NCI-H2196 (cell line): ENCODE measurements at regions not wholly inside any gene's neighbourhood (a gene's known extent, or its start where the extent isn't known, plus 50 kb on each side); places are given as distances from the start of the nearest gene placed in this dataset.

Source experiments
- DNase-seq: peaks from one replicate; lab custom pipeline; 2025; ENCODE audit not compliant: unreplicated experiment; lab: John Stamatoyannopoulos, UW

DNA sequence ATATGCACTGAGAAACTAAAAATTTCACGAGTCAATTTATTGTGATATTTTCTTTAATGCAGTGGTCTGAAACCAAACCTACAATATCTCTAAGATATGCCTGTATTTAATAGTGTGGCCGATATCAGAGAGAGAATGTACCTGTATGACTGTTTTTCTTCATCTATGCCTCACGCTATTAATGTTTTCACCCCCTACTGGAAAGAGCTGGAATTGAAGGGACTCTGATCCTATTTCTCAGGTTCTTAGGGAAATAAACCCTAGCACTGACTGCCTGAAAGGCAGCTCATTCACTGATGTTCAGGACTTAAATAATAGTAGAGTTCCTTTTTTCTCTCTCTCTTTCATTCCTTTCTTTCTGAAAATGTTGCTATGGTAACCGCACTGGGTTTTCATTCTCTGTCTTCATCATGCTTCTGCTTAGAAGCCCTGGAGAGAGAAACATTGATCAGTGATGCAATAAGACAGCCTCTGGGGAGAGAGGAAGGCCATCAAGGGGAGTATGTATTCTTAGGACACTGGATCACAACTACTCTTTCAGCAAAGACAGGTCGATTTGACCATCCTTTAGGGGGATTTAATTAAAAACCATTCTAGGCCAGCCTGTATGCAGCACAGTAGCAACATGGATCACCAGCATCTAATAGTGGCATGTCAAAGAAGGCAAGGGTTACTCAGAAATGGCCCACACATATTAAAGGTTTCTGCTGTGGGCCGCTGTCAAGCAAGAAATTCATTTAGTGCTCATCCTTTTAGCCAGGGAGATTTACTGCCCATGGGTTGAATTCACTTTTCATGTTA lies 1135.7 kb downstream of the IGSF11 start:
- DNase-seq, result no peak

DNA sequence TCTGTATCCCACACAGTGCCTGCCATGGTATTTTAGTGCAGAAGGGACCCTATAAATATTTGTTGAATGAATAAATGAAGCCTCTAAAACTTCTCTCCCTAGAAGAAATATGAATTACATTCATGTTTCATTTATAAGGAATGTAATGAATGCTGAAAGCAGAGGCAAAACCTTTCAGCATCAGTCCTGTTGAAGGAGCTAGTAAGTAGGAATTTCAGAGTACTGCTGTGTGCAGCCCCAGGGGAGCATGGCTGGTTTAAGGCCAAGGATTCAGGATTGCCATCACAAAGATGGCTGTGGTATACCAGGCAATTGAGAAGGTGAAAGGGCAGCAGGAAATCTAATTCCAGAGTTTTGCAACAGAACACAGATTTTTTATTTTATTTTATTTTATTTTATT lies 1131.4 kb downstream of the IGSF11 start:
- DNase-seq, result no peak

DNA sequence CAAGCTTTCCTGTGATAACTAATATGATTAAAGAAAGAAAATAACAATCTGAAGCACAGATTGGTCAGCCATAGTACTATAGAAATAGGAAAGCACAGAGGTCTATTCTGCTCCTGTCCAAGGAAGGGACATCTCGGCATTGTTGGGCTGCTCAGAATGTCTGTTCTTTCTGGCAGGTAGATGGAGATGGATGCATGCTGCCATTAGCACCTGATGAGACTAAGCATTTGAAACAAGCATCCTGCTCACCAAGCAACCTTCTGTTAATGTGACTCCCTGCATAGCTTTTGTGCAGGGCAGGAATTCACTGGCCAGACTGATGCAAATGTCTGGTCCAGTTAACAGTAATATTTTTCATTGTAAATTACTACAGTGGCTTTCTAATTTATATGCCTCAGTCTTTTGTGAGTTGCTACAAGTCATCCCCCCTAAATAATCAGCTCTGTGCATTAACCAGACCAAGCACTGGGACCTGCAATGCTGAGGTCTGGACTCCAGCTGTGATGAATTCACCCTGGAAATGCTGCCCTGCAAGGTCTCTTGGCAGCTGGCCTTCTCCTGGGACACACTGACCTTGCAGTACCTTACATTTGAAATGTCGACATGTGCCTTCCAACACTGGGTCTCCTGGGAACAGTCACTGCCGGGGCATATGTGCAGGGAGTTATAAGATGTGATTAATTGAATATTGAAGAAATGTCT lies 1123.7 kb downstream of the IGSF11 start:
- no peak for DNase-seq

DNA sequence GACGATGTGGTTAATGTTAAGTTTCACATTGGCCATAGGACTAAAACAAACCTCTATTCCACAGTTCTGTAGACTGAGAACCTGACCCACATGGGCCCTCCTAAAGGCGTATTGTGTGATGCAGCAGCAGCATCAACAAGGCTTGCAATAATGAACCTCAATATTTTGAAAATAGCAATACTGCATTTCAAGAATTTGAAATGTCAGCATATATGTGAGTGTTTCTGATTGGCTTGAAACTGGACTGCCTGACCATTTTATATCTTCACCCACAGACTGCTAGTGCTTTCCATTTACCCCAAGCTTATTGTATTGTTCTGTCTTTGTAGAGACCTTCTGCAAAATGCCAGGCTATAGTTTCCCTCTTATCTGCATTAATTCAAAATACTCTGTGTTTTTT lies 1122.3 kb downstream of the IGSF11 start:
- DNase-seq, result no peak

DNA sequence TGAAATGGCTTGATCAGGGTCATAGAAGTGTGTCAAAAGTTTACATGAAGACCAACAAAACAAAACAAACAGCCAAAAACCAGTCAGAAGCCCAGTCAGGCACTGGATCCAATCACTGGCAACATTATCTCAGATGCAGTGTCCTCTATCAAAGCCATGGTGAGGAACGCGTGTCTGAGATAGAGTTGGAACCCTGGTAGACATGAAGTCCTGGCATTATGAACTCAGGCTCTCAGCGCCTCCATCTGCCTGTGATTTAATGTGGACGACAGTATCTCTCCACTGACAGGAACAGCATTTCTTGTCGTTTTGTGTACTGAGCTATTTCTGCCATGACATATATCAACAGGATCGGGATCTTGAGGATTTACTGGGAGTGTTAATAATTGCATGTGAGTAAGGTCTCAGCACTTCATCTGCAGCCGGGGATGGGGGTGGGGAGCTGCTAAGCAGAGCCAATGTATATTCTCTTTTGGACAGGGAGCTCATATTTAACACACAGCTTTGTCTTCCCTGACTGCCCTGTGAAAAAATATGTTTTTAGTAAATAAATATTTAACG lies 1120.0 kb downstream of the IGSF11 start:
- no peak for DNase-seq

DNA sequence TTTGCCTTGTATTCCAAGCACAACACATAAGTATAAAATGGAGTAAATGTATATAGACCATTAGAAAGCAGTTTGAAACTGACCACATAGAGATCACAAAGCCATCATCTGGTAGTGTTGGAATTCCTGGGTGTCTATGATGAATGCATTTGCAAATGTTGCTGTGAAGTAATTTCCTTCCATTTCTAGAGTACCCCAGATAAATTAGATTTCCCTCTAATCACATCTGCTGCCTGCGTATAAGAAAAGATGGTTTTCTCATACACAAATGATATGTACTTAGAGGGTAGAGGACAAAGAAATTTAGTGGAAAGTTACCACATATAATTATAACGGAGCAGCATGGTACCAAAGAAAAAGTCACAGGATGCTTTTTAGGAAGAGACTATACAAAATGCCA lies 1117.8 kb downstream of the IGSF11 start:
- DNase-seq, result no peak

DNA sequence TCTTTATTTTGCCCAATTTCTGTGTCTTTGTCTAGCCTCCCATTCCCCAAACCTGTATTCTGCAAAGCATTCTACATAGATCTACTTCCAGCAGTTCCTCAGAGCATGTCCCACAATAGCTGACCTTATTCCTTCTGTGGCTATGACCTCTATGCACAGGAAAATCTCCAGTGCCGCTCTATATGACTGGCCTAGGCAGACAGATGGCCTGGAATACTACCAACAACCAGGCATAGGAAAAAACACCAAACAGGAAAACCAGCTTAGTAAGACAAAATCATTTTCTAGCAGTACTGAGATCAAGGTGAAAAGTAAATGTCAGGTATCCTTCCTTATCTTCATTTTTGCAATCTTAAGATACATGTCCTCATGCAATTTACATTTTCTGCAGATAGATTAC lies 1115.0 kb downstream of the IGSF11 start:
- no peak for DNase-seq

DNA sequence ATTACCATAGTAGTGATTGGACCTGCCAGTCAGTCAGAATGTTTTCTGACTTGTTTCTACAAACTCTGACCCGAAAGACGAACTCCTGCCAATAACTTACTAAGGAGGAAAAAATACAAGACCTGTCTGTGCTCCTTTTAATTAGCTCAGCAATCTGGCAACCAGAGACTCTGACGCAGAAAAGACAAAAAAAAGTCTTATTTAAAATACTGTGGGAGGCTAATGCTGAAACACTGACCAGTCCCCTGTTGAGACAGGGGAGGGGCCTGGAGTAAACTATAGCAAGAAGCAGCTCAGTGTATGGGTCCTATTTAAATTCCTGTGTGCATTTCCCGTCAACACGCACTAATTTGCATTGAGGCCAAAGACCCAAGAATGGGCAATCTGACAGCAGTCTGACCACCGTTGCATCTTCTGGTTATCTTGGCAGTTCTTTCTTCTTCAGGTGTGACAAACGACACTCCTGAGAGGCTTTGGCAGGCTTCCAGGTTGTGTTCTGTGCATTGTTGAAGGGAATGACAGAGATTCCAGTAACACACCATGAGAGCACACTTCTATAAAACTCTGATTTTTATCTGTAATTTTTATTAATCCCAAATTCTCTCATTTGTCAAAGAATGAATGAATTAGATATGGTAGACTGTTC lies 1114.3 kb downstream of the IGSF11 start:
- DNase-seq, result peak; percentile 37

DNA sequence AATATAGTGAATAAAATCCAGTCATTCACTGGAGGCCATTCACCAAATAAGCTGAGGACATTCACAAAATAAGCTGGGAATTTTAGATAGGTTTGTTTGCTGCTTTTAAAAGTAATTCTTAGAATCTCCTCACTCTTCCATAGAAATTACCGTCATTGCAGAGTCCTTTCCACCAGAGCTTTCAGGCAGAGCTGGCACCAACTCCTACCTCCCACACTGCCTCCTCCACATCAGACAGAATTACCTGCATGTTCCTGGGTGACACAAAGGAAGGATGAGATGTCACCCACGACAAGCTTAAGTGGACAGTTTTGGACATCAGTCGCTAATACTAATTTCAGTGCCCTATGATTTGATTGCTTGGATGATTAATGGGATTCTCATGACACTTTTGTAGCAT lies 1113.2 kb downstream of the IGSF11 start:
- DNase-seq, result no peak

DNA sequence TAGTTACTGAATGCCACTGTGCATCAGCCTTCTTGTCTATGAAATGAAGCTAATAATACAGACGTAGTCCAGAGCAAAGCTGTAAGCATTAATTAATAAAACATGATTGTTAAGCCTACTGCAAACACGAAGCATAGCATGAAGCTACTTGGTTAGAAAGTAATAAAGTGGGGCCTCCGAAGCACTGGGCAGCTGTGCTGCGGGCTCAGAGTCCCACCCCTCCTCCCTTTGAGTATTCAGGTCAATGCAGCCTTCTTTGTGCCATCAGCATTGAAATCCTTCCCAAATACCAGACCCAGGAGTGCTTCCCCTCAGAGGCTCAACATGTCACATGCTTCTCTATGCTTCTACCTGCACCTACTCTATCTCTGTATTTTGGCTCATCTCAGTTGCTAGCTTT lies 1112.6 kb downstream of the IGSF11 start:
- DNase-seq, result no peak

DNA sequence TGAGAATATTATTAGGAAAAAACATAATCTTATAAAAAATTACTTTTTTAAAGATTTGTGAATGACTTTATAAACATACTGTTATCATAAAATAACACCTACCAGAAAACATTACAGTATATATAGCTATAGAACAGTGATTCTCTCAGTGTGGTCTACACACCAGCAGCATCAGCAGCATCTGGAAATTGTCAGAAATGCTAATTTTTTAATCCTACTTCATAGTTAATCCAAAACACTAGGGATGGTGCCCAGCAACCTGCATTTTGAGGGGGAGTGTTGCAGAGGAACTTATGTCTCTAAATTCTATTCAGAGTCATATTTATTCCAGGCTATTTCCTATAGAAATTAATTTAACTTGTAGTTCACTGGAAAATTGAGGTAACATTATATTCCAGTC lies 1107.8 kb downstream of the IGSF11 start:
- DNase-seq, result no peak

DNA sequence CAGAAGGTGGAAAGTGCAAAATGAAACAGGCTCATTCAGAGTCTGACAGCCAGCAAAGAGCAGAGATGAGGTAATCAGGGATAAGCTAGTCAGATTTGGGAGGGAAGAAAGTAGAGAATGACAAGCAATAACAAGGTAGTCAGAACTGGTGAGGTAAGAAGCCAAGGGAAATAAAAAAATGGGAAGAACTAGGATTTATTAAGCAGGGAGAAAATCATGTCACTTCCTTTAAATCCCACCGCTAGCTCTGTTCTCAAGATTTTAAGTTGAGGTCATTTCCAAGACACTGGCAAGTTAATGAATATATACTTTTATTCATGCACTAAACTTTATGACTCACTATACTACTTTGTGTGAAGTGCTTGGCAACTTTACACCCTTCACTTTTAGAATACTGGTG lies 1106.8 kb downstream of the IGSF11 start:
- no peak for DNase-seq

DNA sequence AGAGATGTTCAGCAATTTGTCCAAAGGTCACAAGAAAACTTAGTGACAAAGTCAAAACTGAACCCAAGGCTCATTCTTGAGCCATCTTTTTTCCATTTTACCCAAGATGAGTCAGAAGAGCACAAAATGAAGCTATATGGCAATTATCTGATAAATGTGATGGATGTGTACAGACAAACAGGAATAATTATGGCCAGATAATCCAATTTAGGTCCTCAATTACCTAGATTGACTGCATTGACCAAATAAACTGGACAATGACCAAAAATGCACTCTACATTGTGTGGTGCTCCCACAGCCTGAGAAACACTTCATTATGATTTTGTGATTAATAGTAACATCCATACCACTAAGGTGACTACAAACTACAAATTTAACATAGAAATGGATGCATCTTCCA lies 1105.8 kb downstream of the IGSF11 start:
- DNase-seq, result no peak

DNA sequence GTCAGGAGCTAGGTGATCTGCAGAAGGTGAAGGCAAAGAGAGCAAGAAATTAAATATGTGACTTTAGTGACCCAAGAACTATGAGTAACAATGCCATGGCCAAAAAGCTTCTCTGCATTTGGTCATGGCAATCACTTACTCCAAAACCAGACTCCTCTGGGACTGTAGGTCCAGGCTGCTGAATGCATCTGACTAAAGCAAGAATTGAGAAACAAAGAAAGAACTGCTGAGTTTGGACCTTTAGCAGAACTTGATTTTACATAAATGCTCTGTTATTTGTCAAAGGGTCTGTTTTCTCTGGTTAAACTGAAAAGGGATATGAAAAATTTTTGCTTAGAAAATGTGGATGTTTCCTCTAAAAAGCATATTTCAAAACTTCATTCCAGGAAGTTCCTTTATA lies 1102.2 kb downstream of the IGSF11 start:
- DNase-seq, result no peak

DNA sequence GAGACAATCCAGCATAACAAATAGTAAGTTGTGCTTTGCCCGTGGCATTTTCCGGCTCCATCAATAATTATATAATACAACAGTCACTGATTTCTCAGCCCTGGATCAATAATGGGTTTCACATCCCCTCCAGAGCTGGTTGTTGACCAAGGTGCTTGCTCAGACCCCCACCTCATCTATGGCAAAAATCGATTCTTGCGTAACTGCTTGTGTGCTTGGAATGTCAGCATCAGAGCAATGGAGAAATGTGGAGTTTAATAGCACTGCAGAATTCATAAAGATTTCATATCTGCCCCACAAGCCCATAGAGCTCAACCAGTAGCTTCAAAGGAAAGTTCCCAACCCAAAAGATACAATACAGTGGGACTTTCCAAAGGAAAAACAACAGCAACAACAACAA lies 1098.5 kb downstream of the IGSF11 start:
- no peak for DNase-seq

DNA sequence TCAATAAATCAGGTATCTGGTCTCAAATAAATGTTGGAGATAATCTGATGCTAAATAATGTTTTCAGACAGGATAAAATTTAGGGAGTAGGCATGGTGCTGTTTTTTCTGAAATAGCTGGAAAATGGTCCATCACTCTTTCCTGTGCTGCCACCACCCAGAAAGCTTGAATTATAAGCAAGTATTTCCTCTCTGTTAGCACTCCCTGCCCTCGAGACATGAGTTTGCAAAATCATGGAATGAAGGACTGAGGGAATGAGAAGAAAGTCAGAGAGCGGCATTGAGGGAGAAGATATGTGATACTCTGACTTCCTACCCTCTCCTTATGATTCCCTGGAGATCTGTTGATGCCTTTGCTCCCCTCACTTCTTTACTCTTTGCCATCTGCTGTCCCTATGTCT lies 1095.7 kb downstream of the IGSF11 start:
- no peak for DNase-seq

DNA sequence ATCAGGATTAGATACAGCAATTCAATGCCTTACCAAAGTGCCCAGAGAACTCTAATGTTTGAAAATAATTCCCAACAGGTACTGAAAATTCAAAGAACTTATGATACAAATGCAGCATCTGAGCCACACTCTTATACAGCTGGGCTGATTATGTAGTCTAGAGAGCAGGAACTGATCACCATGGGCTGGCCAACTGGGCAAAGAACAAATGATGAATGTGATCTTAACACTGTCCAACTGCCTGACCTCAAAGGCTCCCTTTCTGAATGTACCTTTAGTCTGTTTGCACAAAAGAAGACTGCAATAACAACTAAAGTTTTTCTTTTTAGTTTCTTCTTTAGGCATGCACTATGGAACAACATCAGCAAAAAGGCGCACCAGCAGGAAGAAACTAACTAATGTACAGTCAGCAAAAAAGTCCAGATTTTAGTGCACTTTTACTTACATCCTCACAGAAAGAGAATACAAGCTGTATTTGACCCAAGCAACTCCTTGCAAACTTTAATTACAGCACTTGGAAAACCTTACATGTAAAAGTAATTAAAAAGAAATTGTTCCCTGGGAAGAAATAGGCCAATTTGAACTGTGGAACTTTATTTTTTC lies 1095.1 kb downstream of the IGSF11 start:
- no peak for DNase-seq

DNA sequence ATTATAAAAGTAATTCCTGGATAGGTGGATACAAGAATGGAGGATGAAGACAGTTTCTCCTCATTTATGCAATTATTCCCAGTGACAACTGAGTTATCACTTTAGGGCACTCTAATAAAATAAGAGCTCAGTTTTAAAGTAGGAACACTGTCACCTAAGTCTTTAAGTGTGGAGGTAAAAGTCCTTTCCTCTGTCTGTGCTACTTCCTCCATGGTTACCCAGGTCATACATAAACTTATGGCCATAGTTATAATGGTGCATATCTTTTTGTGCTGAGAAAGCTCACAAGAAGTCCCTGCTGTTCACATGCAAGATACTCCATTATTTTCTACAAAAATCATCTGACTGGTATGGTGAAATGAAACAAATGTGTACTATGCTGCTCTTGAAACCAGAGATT lies 1093.6 kb downstream of the IGSF11 start:
- DNase-seq, result no peak

DNA sequence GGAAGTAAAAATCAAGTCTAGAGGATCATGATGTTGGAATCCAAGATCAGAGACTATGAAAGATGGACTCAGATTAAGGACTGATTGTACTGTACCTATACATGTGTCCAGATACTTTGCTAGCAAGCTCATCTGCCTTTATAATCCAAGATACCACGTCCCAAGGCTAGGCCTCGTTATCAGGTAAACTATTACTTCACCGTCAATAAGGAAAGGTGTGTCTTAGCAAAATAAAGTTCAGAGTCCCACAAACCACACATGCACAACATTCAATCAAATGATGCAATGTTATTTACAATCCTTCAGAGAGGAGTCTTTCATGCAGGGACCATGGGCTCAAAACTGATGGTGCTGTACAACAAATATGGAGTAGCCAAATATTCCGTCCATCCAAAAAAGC lies 1092.9 kb downstream of the IGSF11 start:
- no peak for DNase-seq

DNA sequence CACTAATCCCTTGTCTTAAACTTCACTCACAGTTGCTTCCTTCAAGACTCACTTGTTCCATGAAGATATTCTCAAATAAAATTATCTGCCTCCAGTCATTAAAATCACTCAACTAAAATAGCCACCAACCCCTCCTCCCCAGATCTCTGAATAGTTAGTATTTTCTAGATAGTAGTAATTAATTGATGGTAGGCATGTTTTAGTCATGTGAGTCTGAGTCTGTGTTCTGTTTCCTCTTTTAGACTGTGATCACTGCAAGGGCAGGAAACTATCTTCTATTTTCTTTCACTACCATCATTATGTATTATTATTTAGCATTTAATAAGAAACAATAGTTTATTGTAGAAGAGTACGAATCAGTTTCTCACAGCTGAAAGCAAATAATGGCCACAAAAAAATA lies 1080.5 kb downstream of the IGSF11 start:
- DNase-seq, result no peak

DNA sequence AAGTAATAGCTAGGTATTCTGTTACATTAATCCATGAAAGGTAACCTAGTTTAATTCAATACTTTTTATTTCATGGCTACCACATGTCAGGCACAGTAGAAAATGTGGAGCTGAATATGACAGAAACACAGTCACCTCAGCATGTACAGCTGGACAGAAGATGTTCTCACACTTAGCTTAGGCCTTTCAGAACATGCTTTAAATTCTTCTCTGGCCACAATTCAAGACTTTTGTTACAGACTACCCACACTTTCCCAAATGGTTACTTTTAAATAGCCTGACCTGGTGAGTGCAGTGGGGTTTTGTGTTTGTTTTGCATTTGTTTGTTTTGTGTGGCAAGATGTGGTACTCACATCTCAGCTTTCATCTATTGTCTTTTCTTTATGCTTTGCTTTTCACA lies 1079.5 kb downstream of the IGSF11 start:
- peak; percentile 58 for DNase-seq

DNA sequence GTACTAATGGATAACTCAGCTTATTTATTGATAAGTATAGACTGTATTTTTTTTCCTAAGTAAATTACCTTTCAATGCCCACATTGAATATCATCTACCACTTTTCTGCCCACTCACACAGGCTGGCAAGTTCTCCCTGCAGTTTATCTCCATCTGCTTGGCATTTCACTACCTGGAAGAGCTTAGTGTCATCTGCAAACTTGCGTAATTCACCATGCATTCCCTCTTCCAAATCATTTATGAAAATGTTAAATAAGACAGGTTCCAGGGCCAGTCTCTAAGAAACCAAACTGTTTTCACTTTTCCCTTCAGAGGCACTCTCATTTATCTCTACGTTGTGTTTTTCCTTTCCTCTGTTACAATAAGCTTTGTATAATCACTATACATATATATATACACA lies 1076.6 kb downstream of the IGSF11 start:
- DNase-seq, result no peak
